ENCODE measurements at regions not wholly inside any gene's neighbourhood (a gene's known extent, or its start where the extent isn't known, plus 50 kb on each side); places are given as distances from the start of the nearest gene placed in this dataset.

DNA sequence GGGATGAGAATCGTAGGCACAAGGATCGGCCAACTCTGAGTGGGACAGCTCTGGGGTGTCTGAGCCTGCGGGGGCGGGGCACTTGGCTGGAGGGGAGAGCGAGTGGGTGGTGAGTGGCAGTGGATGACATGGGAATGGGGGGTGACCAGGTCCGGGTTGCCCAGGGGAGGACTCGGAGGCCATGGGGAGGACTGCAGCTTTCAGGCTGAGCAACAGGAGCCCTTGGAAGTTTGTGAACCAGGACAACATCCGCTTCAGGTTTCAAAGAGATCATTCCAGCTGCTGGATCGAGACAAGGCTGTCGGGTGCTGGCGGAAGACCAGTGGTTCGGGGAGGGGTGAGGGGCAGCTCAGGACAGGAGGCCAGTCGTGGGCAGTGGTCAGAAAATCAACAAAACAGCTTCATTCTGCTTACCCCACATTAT, 124.4 kb upstream of the IRF2BP2 start:
- no peak overlapping the region for H3T11ph ChIP-seq (ENCODE audit: low read length)
- H3K4me1 ChIP-seq (ENCODE audit: insufficient read depth, low read length), result no peaks in the 10 kb centered on the region
- H3K27me3 Mint-ChIP-seq (ENCODE audit: low read depth), result 0 out of 2 replicates have a peak, but pooled peaks cover 5% of the 10 kb centered on the region
- H3K79me2 ChIP-seq (ENCODE audit: insufficient read depth, low read length), result no peaks in the 10 kb centered on the region
- no peak overlapping the region for H4K91ac ChIP-seq (ENCODE audit: insufficient read length, low read depth, low read length)
- no peak for DNase-seq
- no peak overlapping the region for H3K27ac ChIP-seq (ENCODE audit: insufficient read length, low read depth, low read length)
- H3K9me3 Mint-ChIP-seq, result peaks cover 0 to 4% of the 10 kb centered on the region in 2 experiments; a peak in 1 of 5 replicates
- H3K36me3 Mint-ChIP-seq (ENCODE audit: insufficient read depth in 1 of 3, low read depth in 3 of 3), result no peaks in the 10 kb centered on the region
- H3K27me3 ChIP-seq (ENCODE audit: insufficient read depth, low read length), result no peaks in the 10 kb centered on the region
- H3K79me1 ChIP-seq (ENCODE audit: insufficient read depth, low read depth, low read length, poor library complexity, severe bottlenecking), result no peaks in the 10 kb centered on the region
- no peak overlapping the region for H2BK20ac ChIP-seq (ENCODE audit: low read depth, low read length, poor library complexity, severe bottlenecking)
- no peak overlapping the region for H3K4ac ChIP-seq (ENCODE audit: low read depth, low read length)
- H3K14ac ChIP-seq (ENCODE audit: insufficient read depth, low read length), result no peak overlapping the region
- no peak overlapping the region for H3K56ac ChIP-seq (ENCODE audit: insufficient read length, low read depth, low read length)
- H3K18ac ChIP-seq (ENCODE audit: insufficient read length, low read depth, low read length), result no peak overlapping the region
- H3K4me1 Mint-ChIP-seq, result peaks cover 34 to 36% of the 10 kb centered on the region in 2 experiments
- peak overlapping the region in 1 of 3 experiments; percentile 82; a peak in 2 of 7 replicates for H3K27ac Mint-ChIP-seq
- no peak overlapping the region for H2BK12ac ChIP-seq (ENCODE audit: insufficient read length, low read depth, low read length)
- no peak overlapping the region for H4K8ac ChIP-seq (replicated peaks; ENCODE audit: insufficient read length, low read depth, low read length)
- no peak overlapping the region for H3K23ac ChIP-seq (ENCODE audit: insufficient read length, low read depth, low read length)
- H3K23me2 ChIP-seq (ENCODE audit: insufficient read length, low read depth, low read length, poor library complexity, severe bottlenecking), result no peaks in the 10 kb centered on the region
- H3K9ac ChIP-seq (ENCODE audit: extremely low read depth, insufficient read length, low read length), result no peak overlapping the region
- H2AFZ ChIP-seq (ENCODE audit: low read length), result no peak overlapping the region
- no peaks in the 10 kb centered on the region for H4K20me1 ChIP-seq (ENCODE audit: control insufficient read depth, insufficient read depth, insufficient read length)
- H3K9me3 ChIP-seq (ENCODE audit: control insufficient read depth, low read depth, low read length), result no peaks in the 10 kb centered on the region
- H2BK120ac ChIP-seq (ENCODE audit: low read depth, low read length, poor library complexity, severe bottlenecking), result no peak overlapping the region
- no peak overlapping the region for H2AK5ac ChIP-seq (ENCODE audit: insufficient read length, low read length)
- no peak overlapping the region for H3K4me3 Mint-ChIP-seq
- H2BK5ac ChIP-seq (ENCODE audit: insufficient read length, low read length), result no peak overlapping the region
- H2BK15ac ChIP-seq (ENCODE audit: low read depth, low read length), result no peak overlapping the region
- no CpG with 5 or more reads among the region's 13 CpGs for WGBS (ENCODE audit: extremely low coverage, insufficient read length, low lambda C conversion rate)
- no peak overlapping the region for H3K4me2 ChIP-seq (ENCODE audit: insufficient read depth, insufficient read length, low read length)
- no peak for TF ChIP-seq CTCF (conservative IDR thresholded peaks at IDR 0.05)
- H4K5ac ChIP-seq (ENCODE audit: insufficient read length, low read depth, low read length), result no peak overlapping the region

Data from H9 (cell line).